Esophagus muscularis mucosa (tissue), 4 donors: ENCODE measurements at regions not wholly inside any gene's neighbourhood (a gene's known extent, or its start where the extent isn't known, plus 50 kb on each side); places are given as distances from the start of the nearest gene placed in this dataset.
"Not testable (repeated sequence)": the region's sequence is repeated elsewhere in the genome, so short reads cannot be mapped to it uniquely, and the experiment has no call there.

Experiments used
- DNase-seq: peaks from one replicate; pipeline ENCODE4 v3.0.0-alpha.2; 2017; ENCODE audit errors: extremely low spot score
- H3K27ac ChIP-seq, 4 donors: fragments of 200-600 bp; sonication (generic); replicated peaks in 1 of 4; 1 replicate in 3 of 4; 2 replicates in 1 of 4; pipeline ENCODE4 v1.5.1; 2016 to 2019; ENCODE audit warnings: mild to moderate bottlenecking in 1 of 4
- H3K27me3 ChIP-seq, 4 donors: fragments of 200-600 bp; sonication (generic); one replicate each; pipeline versions ENCODE4 v1.5.1 to v1.6.0; 2016 to 2019
- H3K36me3 ChIP-seq, 4 donors: fragments of 200-600 bp; sonication (generic); one replicate each; pipeline ENCODE4 v1.5.1; 2016 to 2019
- H3K4me1 ChIP-seq, 4 donors: fragments of 200-600 bp; sonication (generic); one replicate each; pipeline ENCODE4 v1.5.1; 2016 to 2019
- H3K4me3 ChIP-seq, 4 donors: fragments of 200-600 bp; sonication (generic); 1 replicate in 2 of 4; 2 replicates in 2 of 4; pipeline ENCODE4 v1.5.1; 2016 to 2019; ENCODE audit warnings: mild to moderate bottlenecking in 4 of 4, moderate library complexity in 1 of 4
- H3K9me3 ChIP-seq, 4 donors: fragments of 200-600 bp; sonication (generic); 1 replicate in 3 of 4; 2 replicates in 1 of 4; pipeline ENCODE4 v1.5.1; 2016 to 2019
- CTCF ChIP-seq, 3 experiments: fragments of 200-600 bp in 2 of 3; fragments of 450-650 bp in 1 of 3; sonication (generic) in 2 of 3; IDR thresholded peaks; one replicate each; pipeline ENCODE4 v1.5.1; 2017 to 2019; ENCODE audit warnings: antibody characterized with exemption in 3 of 3, mild to moderate bottlenecking in 2 of 3, moderate library complexity in 1 of 3
- EP300 ChIP-seq: sonication (generic); formaldehyde crosslinking; IDR thresholded peaks from one replicate; pipeline ENCODE4 v1.6.1; 2017; ENCODE audit warnings: antibody characterized with exemption
- POLR2A ChIP-seq: fragments of 450-650 bp; IDR thresholded peaks from one replicate; pipeline ENCODE4 v1.6.1; 2017; ENCODE audit warnings: antibody characterized with exemption, moderate library complexity, mild to moderate bottlenecking, low read depth
- POLR2AphosphoS5 ChIP-seq, 2 donors: sonication (generic); formaldehyde crosslinking; IDR thresholded peaks; one replicate each; pipeline ENCODE4 v1.6.1; 2017; ENCODE audit warnings: antibody characterized with exemption in 2 of 2
- WGBS: methylation state at CpG from one replicate; pipeline ENCODE4 v1.1.5; 2018; 5-methylcytosine and 5-hydroxymethylcytosine counted together
- intact Hi-C: fragments of 100-400 bp; cut with DNase I; formaldehyde crosslinking; loops from one replicate; pipeline ENCODE4 v1.15.1; 2023

GRCh38 chr10:64795847-64796246, 1274.6 kb downstream of the REEP3 start:
- WGBS = 92% methylated on average over 3 of the region's 3 CpGs
- intact Hi-C loops = no loop called here
- TF ChIP-seq POLR2A (no peak), CTCF (IDR thresholded peaks at IDR 0.05) (no peak), POLR2AphosphoS5 (IDR thresholded peaks at IDR 0.05) (no peak)

GRCh38 chr10:64798297-64798696, 1277.1 kb downstream of the REEP3 start:
- no peak for DNase-seq
- H3K27me3 ChIP-seq = no peaks in the 10 kb centered on the region
- intact Hi-C loops = no loop called here

More at GRCh38 chr10:64795847-64796246, 1274.6 kb downstream of the REEP3 start:
- no peaks in the 10 kb centered on the region for H3K4me1 ChIP-seq
- no peaks in the 10 kb centered on the region for H3K9me3 ChIP-seq
- H3K36me3 ChIP-seq = no peaks in the 10 kb centered on the region
- no peaks in the 10 kb centered on the region for H3K27me3 ChIP-seq
- H3K27ac ChIP-seq = no peak overlapping the region
- DNase-seq = no peak
- H3K4me3 ChIP-seq = no peak overlapping the region

GRCh38 chr10:64808233-64808632, 1287.0 kb downstream of the REEP3 start:
- DNase-seq, H3K4me3 ChIP-seq, H3K36me3 ChIP-seq, H3K27me3 ChIP-seq, H3K9me3 ChIP-seq, H3K27ac ChIP-seq, H3K4me1 ChIP-seq, intact Hi-C loops: not testable (repeated sequence)

More at GRCh38 chr10:64798297-64798696, 1277.1 kb downstream of the REEP3 start:
- Histone ChIP-seq H3K4me3 (no peak overlapping the region), H3K4me1 (no peaks in the 10 kb centered on the region), H3K27ac (no peak overlapping the region), H3K9me3 (no peaks in the 10 kb centered on the region), H3K36me3 (no peaks in the 10 kb centered on the region)
- TF ChIP-seq EP300 (no peak), POLR2A (no peak), CTCF (IDR thresholded peaks at IDR 0.05) (no peak), POLR2AphosphoS5 (IDR thresholded peaks at IDR 0.05) (no peak)
- WGBS = 47% methylated on average over 1 of the region's 1 CpG

- H3K9me3 ChIP-seq, H3K27ac ChIP-seq, H3K27me3 ChIP-seq, DNase-seq, intact Hi-C loops, H3K4me1 ChIP-seq, H3K36me3 ChIP-seq, H3K4me3 ChIP-seq: not testable (repeated sequence)
- WGBS = 51% methylated on average over 4 of the region's 4 CpGs
These were observed 1288.8 kb downstream of the REEP3 start for GRCh38 chr10:64810046-64810445.

- no peaks in the 10 kb centered on the region for H3K27me3 ChIP-seq
- intact Hi-C loops = no loop called here
These were observed 1292.2 kb downstream of the REEP3 start for GRCh38 chr10:64813391-64813790.

More at GRCh38 chr10:64813391-64813790, 1292.2 kb downstream of the REEP3 start:
- WGBS = 81% methylated on average over 2 of the region's 2 CpGs
- no peak for DNase-seq
- Histone ChIP-seq H3K27ac (no peak overlapping the region), H3K36me3 (no peaks in the 10 kb centered on the region), H3K9me3 (peaks cover 0 to 4% (median 0%) of the 10 kb centered on the region in 4 donors), H3K4me3 (no peak overlapping the region), H3K4me1 (no peaks in the 10 kb centered on the region)
- TF ChIP-seq EP300 = no peak
- no peak for TF ChIP-seq POLR2AphosphoS5 (IDR thresholded peaks at IDR 0.05)
- TF ChIP-seq POLR2A = no peak
- no peak for TF ChIP-seq CTCF (IDR thresholded peaks at IDR 0.05)
